Tibial nerve (tissue), 4 donors: ENCODE measurements at regions not wholly inside any gene's neighbourhood (a gene's known extent, or its start where the extent isn't known, plus 50 kb on each side); places are given as distances from the start of the nearest gene placed in this dataset.

Experiments used
- EP300 ChIP-seq, 2 donors: sonication (generic); formaldehyde crosslinking; IDR thresholded peaks; one replicate each; pipeline ENCODE4 v1.6.1; 2017; ENCODE audit warnings: antibody characterized with exemption in 2 of 2, mild to moderate bottlenecking in 1 of 2
- POLR2A ChIP-seq, 2 donors: fragments of 450-650 bp; IDR thresholded peaks; one replicate each; pipeline ENCODE4 v1.6.1; 2017; ENCODE audit warnings: antibody characterized with exemption in 2 of 2, mild to moderate bottlenecking in 2 of 2, moderate library complexity in 2 of 2
- TF ChIP-seq, protein P1 (sequence below), 5 experiments: fragments of 200-600 bp in 3 of 5; fragments of 450-650 bp in 2 of 5; sonication (generic) in 3 of 5; IDR thresholded peaks; one replicate each; pipeline ENCODE4 v1.5.1; 2016 to 2019; ENCODE audit warnings: antibody characterized with exemption in 5 of 5, mild to moderate bottlenecking in 3 of 5, moderate library complexity in 2 of 5

DNA sequence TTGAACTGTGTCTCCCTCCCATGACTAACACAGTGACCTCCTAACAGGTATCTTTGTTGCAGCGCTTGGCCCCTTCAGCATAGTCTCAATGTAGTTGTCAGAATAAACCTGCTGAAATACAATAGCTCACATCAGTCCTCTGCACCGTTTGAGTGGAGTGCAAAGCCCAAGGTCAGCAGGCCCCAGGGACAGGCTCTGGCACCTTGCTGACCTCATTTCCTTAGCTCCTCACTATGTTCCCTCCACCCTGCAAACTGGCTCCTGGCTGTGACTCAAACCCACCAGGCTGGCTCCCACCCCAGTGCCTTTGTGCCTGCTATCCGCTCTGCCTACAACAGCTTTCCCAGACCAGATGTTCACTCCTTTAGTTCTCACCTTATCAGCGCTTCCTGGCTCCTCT lies 146.7 kb downstream of the LRATD1 start:
- TF ChIP-seq, protein P1, sequence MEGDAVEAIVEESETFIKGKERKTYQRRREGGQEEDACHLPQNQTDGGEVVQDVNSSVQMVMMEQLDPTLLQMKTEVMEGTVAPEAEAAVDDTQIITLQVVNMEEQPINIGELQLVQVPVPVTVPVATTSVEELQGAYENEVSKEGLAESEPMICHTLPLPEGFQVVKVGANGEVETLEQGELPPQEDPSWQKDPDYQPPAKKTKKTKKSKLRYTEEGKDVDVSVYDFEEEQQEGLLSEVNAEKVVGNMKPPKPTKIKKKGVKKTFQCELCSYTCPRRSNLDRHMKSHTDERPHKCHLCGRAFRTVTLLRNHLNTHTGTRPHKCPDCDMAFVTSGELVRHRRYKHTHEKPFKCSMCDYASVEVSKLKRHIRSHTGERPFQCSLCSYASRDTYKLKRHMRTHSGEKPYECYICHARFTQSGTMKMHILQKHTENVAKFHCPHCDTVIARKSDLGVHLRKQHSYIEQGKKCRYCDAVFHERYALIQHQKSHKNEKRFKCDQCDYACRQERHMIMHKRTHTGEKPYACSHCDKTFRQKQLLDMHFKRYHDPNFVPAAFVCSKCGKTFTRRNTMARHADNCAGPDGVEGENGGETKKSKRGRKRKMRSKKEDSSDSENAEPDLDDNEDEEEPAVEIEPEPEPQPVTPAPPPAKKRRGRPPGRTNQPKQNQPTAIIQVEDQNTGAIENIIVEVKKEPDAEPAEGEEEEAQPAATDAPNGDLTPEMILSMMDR (IDR thresholded peaks at IDR 0.05) = no peak
- TF ChIP-seq POLR2A (IDR thresholded peaks at IDR 0.05) (no peak), EP300 (IDR thresholded peaks at IDR 0.05) (no peak)
